ENCODE measurements at regions not wholly inside any gene's neighbourhood (a gene's known extent, or its start where the extent isn't known, plus 50 kb on each side); places are given as distances from the start of the nearest gene placed in this dataset.

- Histone ChIP-seq H3K27me3 (ENCODE audit: insufficient read depth, low read length) (no peaks in the 10 kb centered on the region), H3K9ac (ENCODE audit: low read length) (no peak overlapping the region), H3K9me3 (ENCODE audit: control insufficient read depth in 1 of 2, insufficient read depth in 1 of 2, low read depth in 1 of 2, low read length in 2 of 2) (no peaks in the 10 kb centered on the region), H3K4me2 (ENCODE audit: low read length) (no peak overlapping the region), H3K36me3 (ENCODE audit: control insufficient read depth in 1 of 2, insufficient read depth in 2 of 2, low read length in 2 of 2) (no peaks in the 10 kb centered on the region), H3K4me3 (replicated peaks in 1 of 2; ENCODE audit: low read depth in 1 of 2, low read length in 2 of 2) (no peak overlapping the region), H3K27ac (ENCODE audit: low read depth, low read length) (no peak overlapping the region), H3K79me2 (ENCODE audit: insufficient read depth, low read length) (no peaks in the 10 kb centered on the region), H4K20me1 (ENCODE audit: insufficient read depth) (no peaks in the 10 kb centered on the region), H2AFZ (ENCODE audit: low read depth, low read length, poor library complexity, severe bottlenecking) (no peak overlapping the region), H3K9me2 (ENCODE audit: insufficient read depth) (no peaks in the 10 kb centered on the region), H3K4me1 (ENCODE audit: control insufficient read depth in 1 of 2, insufficient read depth in 2 of 2, low read length in 2 of 2) (peaks cover 21 to 47% of the 10 kb centered on the region in 2 experiments)
- ATAC-seq: no peak
- intact Hi-C loops (cut with micrococcal nuclease): no loop called here
- POLR2A ChIA-PET: interaction anchor here (1.6 kb wide), 1 partner anchor 16 kb away, joined by 5 read pairs; no protein-coding TSS in a partner anchor
- RAD21 ChIA-PET (ENCODE audit: low non-redundant PET in 1 of 2, low total read pairs in 2 of 2, uncharacterized antibody in 2 of 2, unreplicated experiment in 2 of 2): no interaction called here
- CTCF ChIA-PET: interaction anchor here (0.6 to 1.2 kb wide), 2 partner anchors 19 to 257 kb away, joined by 3 read pairs; no protein-coding TSS in a partner anchor
- BruUV-seq (replicated peaks): no TSS peak
- DNase-seq (ENCODE audit: low read depth, low spot score): no peak
- TF ChIP-seq MAX (IDR thresholded peaks at IDR 0.05) (no peak), SP1 (IDR thresholded peaks at IDR 0.05; ENCODE audit: low read depth) (no peak), ELF1 (IDR thresholded peaks at IDR 0.05; ENCODE audit: borderline replicate concordance, low read depth) (no peak), YY1 (IDR thresholded peaks at IDR 0.05; ENCODE audit: extremely low read depth, insufficient replicate concordance, low read depth, low read length) (no peak), SIN3A (IDR thresholded peaks at IDR 0.05; ENCODE audit: low read depth) (no peak), RAD21 (IDR thresholded peaks at IDR 0.05; ENCODE audit: low read depth) (no peak), CTCF (IDR thresholded peaks at IDR 0.05 in 2 of 3, conservative IDR thresholded peaks at IDR 0.05 in 1 of 3; ENCODE audit: borderline replicate concordance in 1 of 3, insufficient read depth in 1 of 3, low read depth in 2 of 3, low read length in 2 of 3) (no peak), TCF7L2 (IDR thresholded peaks at IDR 0.05; ENCODE audit: borderline replicate concordance, extremely low read depth, insufficient read depth, insufficient read length) (no peak), CBX3 (IDR thresholded peaks at IDR 0.05; ENCODE audit: low read depth) (no peak), POLR2AphosphoS5 (IDR thresholded peaks at IDR 0.05; ENCODE audit: low read depth, low read length) (no peak), ATF3 (IDR thresholded peaks at IDR 0.05) (no peak), ZBTB33 (IDR thresholded peaks at IDR 0.05; ENCODE audit: extremely low read depth, insufficient replicate concordance, low read length) (no peak), JUND (IDR thresholded peaks at IDR 0.05) (no peak), EGR1 (IDR thresholded peaks at IDR 0.05; ENCODE audit: low read depth) (no peak), SRF (IDR thresholded peaks at IDR 0.05; ENCODE audit: low read depth) (no peak), FOSL1 (IDR thresholded peaks at IDR 0.05; ENCODE audit: low read depth) (no peak), CEBPB (IDR thresholded peaks at IDR 0.05; ENCODE audit: low read depth) (no peak)
Measured at GRCh38 chr4:4779486-4779885, 80.0 kb upstream of the MSX1 start.
